ENCODE measurements at regions not wholly inside any gene's neighbourhood (a gene's known extent, or its start where the extent isn't known, plus 50 kb on each side); places are given as distances from the start of the nearest gene placed in this dataset.
"Not testable (repeated sequence)": the region's sequence is repeated elsewhere in the genome, so short reads cannot be mapped to it uniquely, and the experiment has no call there.

DNA sequence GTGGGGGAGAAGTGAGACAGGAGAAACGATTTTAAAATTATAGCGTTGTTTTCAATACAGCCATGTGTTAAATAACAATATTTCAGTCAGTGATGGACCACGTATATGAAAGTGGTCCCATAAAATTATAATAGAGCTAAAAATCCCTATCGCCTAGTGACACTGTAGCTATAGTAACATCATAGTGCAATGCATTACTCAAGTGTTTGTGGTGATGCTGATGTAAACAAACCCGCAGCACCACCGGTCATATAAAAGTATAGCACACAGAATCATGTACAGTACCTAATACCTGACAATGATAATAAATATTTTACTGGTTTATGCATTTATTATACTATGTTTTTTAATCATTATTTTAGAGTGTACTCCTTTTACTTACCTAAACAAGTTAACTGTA is 407.4 kb upstream of the SEMA6A start:
- Mint-ChIP-seq H3K27me3 (peaks cover 1% of the 10 kb centered on the region), H3K27ac (no peak overlapping the region), H3K4me1 (no peaks in the 10 kb centered on the region), H3K36me3 (no peaks in the 10 kb centered on the region), H3K4me3 (no peak overlapping the region), H3K9me3 (peaks cover 3% of the 10 kb centered on the region)
- no peak for ATAC-seq (ENCODE audit: low read depth)
- POLR2A ChIA-PET, result no interaction called here
- DNase-seq, result no peak

DNA sequence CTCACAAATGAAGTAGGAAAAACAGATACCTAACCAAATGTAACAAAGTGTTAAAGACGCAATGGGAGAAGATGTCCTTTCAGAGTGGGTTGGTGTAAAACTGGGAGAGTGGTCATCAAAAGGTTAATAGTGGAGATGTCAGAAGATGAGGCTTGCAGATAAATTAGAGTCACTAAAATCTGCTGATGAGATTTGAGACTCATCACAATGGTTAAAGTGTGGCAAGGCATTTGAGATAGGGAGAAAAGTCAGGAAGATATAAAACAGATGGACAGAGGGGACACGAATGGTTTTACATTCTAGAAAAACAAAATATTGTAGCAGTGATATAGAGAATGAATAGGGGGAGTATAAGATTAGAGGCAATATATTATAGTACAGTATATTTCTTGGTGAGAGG is 406.0 kb upstream of the SEMA6A start:
- no peak for ATAC-seq (ENCODE audit: low read depth)
- H3K4me3 Mint-ChIP-seq, result no peak overlapping the region
- POLR2A ChIA-PET, result no interaction called here

DNA sequence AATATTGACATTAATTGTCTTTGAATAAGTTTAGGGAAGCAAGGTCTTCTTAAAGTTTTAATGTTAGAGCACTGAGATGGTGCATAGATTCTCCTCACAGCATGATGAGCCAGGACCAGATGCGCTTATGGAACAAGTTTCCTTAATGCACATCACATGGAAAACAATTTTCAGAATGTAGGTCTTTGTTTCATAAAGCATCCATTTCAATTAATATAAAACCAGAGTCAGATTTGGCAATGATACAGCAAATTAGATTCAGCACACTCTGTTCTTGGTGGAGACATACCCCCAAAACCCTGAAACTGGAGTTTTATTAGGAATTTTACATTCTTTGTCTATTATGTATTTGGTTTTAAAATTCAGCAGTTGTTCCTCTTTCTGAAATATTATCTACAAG is 402.1 kb upstream of the SEMA6A start:
- ATAC-seq (ENCODE audit: low read depth), result no peak
- Mint-ChIP-seq H3K4me1 (no peaks in the 10 kb centered on the region), H3K4me3 (no peak overlapping the region), H3K36me3 (no peaks in the 10 kb centered on the region), H3K27ac (no peak overlapping the region), H3K27me3 (peaks cover 1% of the 10 kb centered on the region), H3K9me3 (no peaks in the 10 kb centered on the region)
- no peak for DNase-seq
- POLR2A ChIA-PET, result no interaction called here

More for the DNA sequence above, 406.0 kb upstream of the SEMA6A start:
- H3K36me3 Mint-ChIP-seq, result no peaks in the 10 kb centered on the region
- H3K9me3 Mint-ChIP-seq, result no peaks in the 10 kb centered on the region
- DNase-seq, result no peak
- H3K27ac Mint-ChIP-seq, result no peak overlapping the region
- H3K27me3 Mint-ChIP-seq, result peaks cover 1% of the 10 kb centered on the region
- no peaks in the 10 kb centered on the region for H3K4me1 Mint-ChIP-seq

GRCh38 chr5:116971131-116971530 is 396.5 kb upstream of the SEMA6A start:
- Mint-ChIP-seq H3K4me3 (no peak overlapping the region), H3K4me1 (no peaks in the 10 kb centered on the region)
- ATAC-seq (ENCODE audit: low read depth), result no peak

GRCh38 chr5:116970318-116970717 is 395.7 kb upstream of the SEMA6A start:
- no peak overlapping the region for H3K4me3 Mint-ChIP-seq
- H3K36me3 Mint-ChIP-seq, result no peaks in the 10 kb centered on the region
- no peaks in the 10 kb centered on the region for H3K27me3 Mint-ChIP-seq
- POLR2A ChIA-PET, result no interaction called here
- no peaks in the 10 kb centered on the region for H3K4me1 Mint-ChIP-seq
- H3K27ac Mint-ChIP-seq, result no peak overlapping the region
- DNase-seq (no peak), ATAC-seq (ENCODE audit: low read depth) (no peak)
- H3K9me3 Mint-ChIP-seq, result peaks cover 2% of the 10 kb centered on the region

More at GRCh38 chr5:116971131-116971530, 396.5 kb upstream of the SEMA6A start:
- POLR2A ChIA-PET, result no interaction called here
- Mint-ChIP-seq H3K9me3 (peaks cover 2% of the 10 kb centered on the region), H3K27me3 (no peaks in the 10 kb centered on the region), H3K27ac (no peak overlapping the region), H3K36me3 (no peaks in the 10 kb centered on the region)
- DNase-seq, result no peak

- no peaks in the 10 kb centered on the region for H3K4me1 Mint-ChIP-seq
- DNase-seq, result no peak
- no peaks in the 10 kb centered on the region for H3K27me3 Mint-ChIP-seq
- H3K36me3 Mint-ChIP-seq, result no peaks in the 10 kb centered on the region
- peaks cover 2% of the 10 kb centered on the region for H3K9me3 Mint-ChIP-seq
- POLR2A ChIA-PET, result no interaction called here
- H3K4me3 Mint-ChIP-seq, result no peak overlapping the region
- no peak for ATAC-seq (ENCODE audit: low read depth)
- no peak overlapping the region for H3K27ac Mint-ChIP-seq
These were observed 389.8 kb upstream of the SEMA6A start for GRCh38 chr5:116964438-116964837.

- Mint-ChIP-seq H3K9me3 (no peaks in the 10 kb centered on the region), H3K4me1 (no peaks in the 10 kb centered on the region), H3K4me3 (no peak overlapping the region), H3K27ac (no peak overlapping the region), H3K36me3 (no peaks in the 10 kb centered on the region), H3K27me3 (no peaks in the 10 kb centered on the region)
- ATAC-seq (ENCODE audit: low read depth), result no peak
- no peak for DNase-seq
- POLR2A ChIA-PET, result no interaction called here
These were observed 386.4 kb upstream of the SEMA6A start for GRCh38 chr5:116961021-116961420.

- H3K27ac Mint-ChIP-seq, result no peak overlapping the region
- H3K36me3 Mint-ChIP-seq, result no peaks in the 10 kb centered on the region
- H3K4me1 Mint-ChIP-seq, result no peaks in the 10 kb centered on the region
- no peaks in the 10 kb centered on the region for H3K27me3 Mint-ChIP-seq
- no peak overlapping the region for H3K4me3 Mint-ChIP-seq
- no peaks in the 10 kb centered on the region for H3K9me3 Mint-ChIP-seq
- ATAC-seq (ENCODE audit: low read depth), result no peak
- POLR2A ChIA-PET, result no interaction called here
- DNase-seq, result no peak
These were observed 385.2 kb upstream of the SEMA6A start for GRCh38 chr5:116959843-116960242.

DNA sequence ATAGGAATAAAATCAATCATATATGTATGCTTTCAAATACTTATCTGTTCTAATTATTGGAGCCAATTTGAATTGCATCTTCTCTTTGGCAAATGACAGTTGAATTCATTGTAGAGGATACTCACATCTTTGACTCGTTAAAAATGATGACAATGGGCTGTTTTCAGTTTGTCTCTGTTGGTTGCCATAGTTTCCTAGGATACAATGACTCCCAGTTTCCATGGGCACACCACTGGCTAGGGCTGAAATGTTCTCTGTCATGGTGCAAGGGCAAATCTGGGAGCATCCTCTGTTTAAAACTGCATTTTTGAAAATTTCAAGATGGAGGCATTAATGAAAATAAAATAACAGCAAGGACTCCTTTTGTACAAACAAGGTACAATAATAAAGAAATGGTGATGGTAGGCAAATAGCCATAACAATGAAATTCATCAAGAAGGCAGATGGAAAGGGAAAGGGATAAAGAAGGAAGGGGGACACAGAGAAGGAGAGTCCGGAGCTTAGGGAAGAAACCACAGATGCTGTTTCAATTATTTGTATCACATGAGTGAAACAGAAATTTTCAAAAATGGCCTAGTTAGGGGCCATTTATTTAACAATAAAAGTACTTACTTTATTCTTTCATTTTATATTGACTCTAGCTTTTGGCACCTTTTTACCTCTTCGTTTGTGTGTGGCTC is 378.8 kb upstream of the SEMA6A start:
- H3K4me3 Mint-ChIP-seq, result no peak overlapping the region
- no peaks in the 10 kb centered on the region for H3K36me3 Mint-ChIP-seq
- no peak overlapping the region for H3K27ac Mint-ChIP-seq
- POLR2A ChIA-PET, result no interaction called here
- no peaks in the 10 kb centered on the region for H3K27me3 Mint-ChIP-seq
- DNase-seq (no peak), ATAC-seq (ENCODE audit: low read depth) (no peak)
- H3K4me1 Mint-ChIP-seq, result peaks cover under 1% of the 10 kb centered on the region
- no peaks in the 10 kb centered on the region for H3K9me3 Mint-ChIP-seq

DNA sequence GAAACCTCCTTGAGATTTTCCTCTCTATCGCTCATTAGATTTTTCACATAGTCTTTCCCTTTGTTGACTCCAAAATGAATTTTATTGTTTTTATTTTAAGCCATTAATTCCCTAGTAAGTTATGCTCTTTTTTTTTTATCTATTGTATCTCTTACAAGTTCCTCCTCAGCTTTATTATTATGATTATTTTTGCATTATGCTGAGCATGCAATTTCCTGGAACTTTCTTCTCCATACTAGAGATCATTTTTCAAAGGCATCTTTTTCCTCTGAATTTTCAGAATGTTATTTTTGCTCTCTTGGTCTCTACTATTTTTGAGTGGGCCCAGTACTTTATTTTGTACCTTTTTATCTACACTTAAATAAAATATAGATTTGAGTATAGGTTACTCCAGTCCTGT is 376.6 kb upstream of the SEMA6A start:
- peaks cover 3% of the 10 kb centered on the region for H3K4me1 Mint-ChIP-seq
- POLR2A ChIA-PET, result no interaction called here
- DNase-seq (no peak), ATAC-seq (ENCODE audit: low read depth) (no peak)
- no peak overlapping the region for H3K27ac Mint-ChIP-seq
- no peaks in the 10 kb centered on the region for H3K27me3 Mint-ChIP-seq
- no peaks in the 10 kb centered on the region for H3K36me3 Mint-ChIP-seq
- no peak overlapping the region for H3K4me3 Mint-ChIP-seq
- no peaks in the 10 kb centered on the region for H3K9me3 Mint-ChIP-seq

DNA sequence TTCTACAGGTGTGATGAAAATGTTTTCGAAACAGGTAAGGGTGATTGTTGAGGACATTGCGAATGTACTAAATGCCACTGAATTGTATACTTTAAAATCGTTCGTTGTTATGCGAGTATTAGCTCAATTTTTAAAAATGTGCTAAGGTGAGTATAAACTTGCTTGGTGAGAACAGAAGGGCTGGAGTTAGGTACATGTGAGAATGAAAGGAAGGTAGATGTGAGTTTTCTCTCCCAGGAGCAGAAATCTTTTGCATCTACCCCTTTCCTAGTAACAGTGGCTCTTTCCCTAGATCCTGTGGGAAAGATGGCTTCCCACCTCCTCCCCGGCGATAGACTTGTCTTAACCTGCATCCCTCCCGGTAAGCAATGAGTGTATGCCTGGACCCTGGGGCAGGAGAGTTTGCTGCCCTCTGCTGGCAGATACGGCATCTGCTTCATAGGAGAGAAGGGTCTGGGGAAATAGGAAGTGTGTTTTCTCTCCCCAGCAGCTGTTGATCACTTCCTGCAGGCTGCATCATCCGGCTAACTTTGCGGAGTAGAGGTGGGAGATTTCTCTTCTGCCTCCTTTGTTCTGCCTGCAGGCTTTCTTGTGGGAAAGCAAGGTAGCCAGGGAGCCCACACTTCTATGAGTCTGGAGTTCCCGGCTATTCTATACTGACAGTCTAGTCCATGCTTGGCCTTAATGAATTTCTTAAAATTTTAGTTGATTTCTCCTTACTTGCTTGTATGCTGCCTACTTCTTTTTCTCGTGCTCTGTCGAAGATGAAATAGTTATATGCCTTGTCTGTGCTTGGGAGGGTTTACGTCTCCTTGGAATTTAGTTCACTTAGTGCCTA is 373.3 kb upstream of the SEMA6A start:
- Mint-ChIP-seq H3K27ac (no peak overlapping the region), H3K27me3 (no peaks in the 10 kb centered on the region), H3K9me3 (no peaks in the 10 kb centered on the region), H3K4me3 (no peak overlapping the region), H3K36me3 (no peaks in the 10 kb centered on the region), H3K4me1 (peaks cover 3% of the 10 kb centered on the region)
- peak; percentile 92 for ATAC-seq (ENCODE audit: low read depth)
- peak; percentile 65 for DNase-seq
- POLR2A ChIA-PET, result no interaction called here

GRCh38 chr5:116945613-116946382 is 371.2 kb upstream of the SEMA6A start:
- POLR2A ChIA-PET; H3K36me3 Mint-ChIP-seq; H3K27me3 Mint-ChIP-seq; DNase-seq; H3K4me3 Mint-ChIP-seq; H3K4me1 Mint-ChIP-seq; ATAC-seq (ENCODE audit: low read depth); H3K27ac Mint-ChIP-seq; H3K9me3 Mint-ChIP-seq: not testable (repeated sequence)

DNA sequence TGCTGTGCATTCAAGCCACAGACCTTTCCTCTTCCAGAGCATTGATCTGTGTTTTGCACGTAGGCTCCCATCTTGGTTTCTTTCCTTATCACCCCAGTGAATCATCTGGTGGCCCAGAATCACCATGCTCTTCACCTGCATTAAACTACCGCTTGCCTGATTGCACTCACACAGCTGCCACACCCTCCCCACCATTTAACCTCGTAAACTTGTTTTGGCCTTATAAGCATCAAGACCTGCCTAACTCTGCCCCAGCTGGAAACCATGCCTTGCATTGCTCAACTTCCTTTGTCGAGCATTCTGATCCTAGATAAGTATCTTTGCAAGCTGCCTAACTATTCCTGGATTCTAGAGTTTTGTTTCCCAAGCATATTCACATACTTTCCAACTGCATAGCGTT is 369.6 kb upstream of the SEMA6A start:
- POLR2A ChIA-PET, result no interaction called here
- Mint-ChIP-seq H3K9me3 (no peaks in the 10 kb centered on the region), H3K4me1 (peaks cover 3% of the 10 kb centered on the region), H3K4me3 (no peak overlapping the region), H3K27me3 (peaks cover 2% of the 10 kb centered on the region), H3K27ac (no peak overlapping the region), H3K36me3 (no peaks in the 10 kb centered on the region)
- no peak for ATAC-seq (ENCODE audit: low read depth)
- no peak for DNase-seq

GRCh38 chr5:116942622-116943021 is 368.0 kb upstream of the SEMA6A start:
- Mint-ChIP-seq H3K4me1 (no peaks in the 10 kb centered on the region), H3K4me3 (no peak overlapping the region), H3K27ac (no peak overlapping the region), H3K36me3 (no peaks in the 10 kb centered on the region), H3K9me3 (no peaks in the 10 kb centered on the region), H3K27me3 (peaks cover 2% of the 10 kb centered on the region)
- POLR2A ChIA-PET, result no interaction called here
- DNase-seq (no peak), ATAC-seq (ENCODE audit: low read depth) (no peak)
